ACHN (cell line): ENCODE measurements at regions not wholly inside any gene's neighbourhood (a gene's known extent, or its start where the extent isn't known, plus 50 kb on each side); places are given as distances from the start of the nearest gene placed in this dataset.

Experiments used
- DNase-seq: peaks from one replicate; pipeline ENCODE4 v3.0.0-alpha.2; 2015
- in situ Hi-C: cut with HindIII; loops from 2 replicates; pipeline ENCODE4 v1.10.0; 2017; ENCODE audit warnings: low sequenced_read_pairs, low pct_ligation_motif_present, low pct_unique_long_range_greater_than_20kb

GRCh38 chr10:130551676-130552075 lies 415.5 kb downstream of the GLRX3 start:
- in situ Hi-C loops: no loop called here
- no peak for DNase-seq

- in situ Hi-C loops: no loop called here
- DNase-seq: no peak
These were observed 417.6 kb downstream of the GLRX3 start for GRCh38 chr10:130553826-130554225.

- in situ Hi-C loops: no loop called here
- no peak for DNase-seq
These were observed 418.7 kb downstream of the GLRX3 start for GRCh38 chr10:130554701-130555410.

- DNase-seq: no peak
- in situ Hi-C loops: no loop called here
These were observed 419.2 kb downstream of the GLRX3 start for GRCh38 chr10:130555411-130555750.

- no peak for DNase-seq
- in situ Hi-C loops: no loop called here
These were observed 421.1 kb downstream of the GLRX3 start for GRCh38 chr10:130557181-130557845.

- in situ Hi-C loops: no loop called here
- DNase-seq: no peak
These were observed 422.8 kb downstream of the GLRX3 start for GRCh38 chr10:130558746-130559546.

GRCh38 chr10:130559547-130559880 lies 423.3 kb downstream of the GLRX3 start:
- DNase-seq: no peak
- in situ Hi-C loops: no loop called here

GRCh38 chr10:130560116-130560515 lies 423.9 kb downstream of the GLRX3 start:
- no peak for DNase-seq
- in situ Hi-C loops: no loop called here

- in situ Hi-C loops: no loop called here
- DNase-seq: no peak
These were observed 424.4 kb downstream of the GLRX3 start for GRCh38 chr10:130560573-130560972.

- in situ Hi-C loops: no loop called here
- DNase-seq: no peak
These were observed 425.5 kb downstream of the GLRX3 start for GRCh38 chr10:130561681-130562080.

GRCh38 chr10:130567011-130567410 lies 430.8 kb downstream of the GLRX3 start:
- in situ Hi-C loops: no loop called here
- no peak for DNase-seq

- in situ Hi-C loops: no loop called here
- no peak for DNase-seq
These were observed 431.2 kb downstream of the GLRX3 start for GRCh38 chr10:130567436-130567835.

- no peak for DNase-seq
- in situ Hi-C loops: no loop called here
These were observed 432.1 kb downstream of the GLRX3 start for GRCh38 chr10:130568246-130568645.

- in situ Hi-C loops: no loop called here
- no peak for DNase-seq
These were observed 433.9 kb downstream of the GLRX3 start for GRCh38 chr10:130570074-130570473.

GRCh38 chr10:130571674-130572073 lies 435.5 kb downstream of the GLRX3 start:
- no peak for DNase-seq
- in situ Hi-C loops: no loop called here

GRCh38 chr10:130573446-130573845 lies 437.3 kb downstream of the GLRX3 start:
- no peak for DNase-seq
- in situ Hi-C loops: no loop called here

- in situ Hi-C loops: no loop called here
- no peak for DNase-seq
These were observed 439.6 kb downstream of the GLRX3 start for GRCh38 chr10:130575756-130576285.

- in situ Hi-C loops: no loop called here
- DNase-seq: no peak
These were observed 440.2 kb downstream of the GLRX3 start for GRCh38 chr10:130576427-130576826.

GRCh38 chr10:130577039-130577438 lies 440.8 kb downstream of the GLRX3 start:
- DNase-seq: no peak
- in situ Hi-C loops: no loop called here
